HG03025 (cell line): ENCODE measurements at regions not wholly inside any gene's neighbourhood (a gene's known extent, or its start where the extent isn't known, plus 50 kb on each side); places are given as distances from the start of the nearest gene placed in this dataset.
"Not testable (repeated sequence)": the region's sequence is repeated elsewhere in the genome, so short reads cannot be mapped to it uniquely, and the experiment has no call there.

Source experiments
- ATAC-seq: cut with Tn5 transposase; IDR thresholded peaks from one replicate; pipeline ENCODE4 v1.9.1; 2021; ENCODE audit warnings: mild to moderate bottlenecking, moderate library complexity; ENCODE audit not compliant: unreplicated experiment, low FRiP score

GRCh38 chr3:107909583-107909982 is 181.2 kb downstream of the CD47 start:
- ATAC-seq = not testable (repeated sequence)

- ATAC-seq = no peak
These were observed 182.8 kb downstream of the CD47 start for GRCh38 chr3:107907996-107908395.

GRCh38 chr3:107904536-107905066 is 186.2 kb downstream of the CD47 start:
- ATAC-seq = no peak

GRCh38 chr3:107899990-107900651 is 190.7 kb downstream of the CD47 start:
- ATAC-seq = no peak

- ATAC-seq = no peak
These were observed 193.3 kb downstream of the CD47 start for GRCh38 chr3:107897471-107898061.

GRCh38 chr3:107894998-107895397 is 195.8 kb downstream of the CD47 start:
- no peak for ATAC-seq

- ATAC-seq = no peak
These were observed 197.7 kb downstream of the CD47 start for GRCh38 chr3:107892955-107893624.

GRCh38 chr3:107884719-107885460 is 205.9 kb downstream of the CD47 start:
- no peak for ATAC-seq

- no peak for ATAC-seq
These were observed 206.8 kb downstream of the CD47 start for GRCh38 chr3:107884028-107884427.

GRCh38 chr3:107882881-107883280 is 207.9 kb downstream of the CD47 start:
- no peak for ATAC-seq

GRCh38 chr3:107882261-107882660 is 208.6 kb downstream of the CD47 start:
- no peak for ATAC-seq

GRCh38 chr3:107881509-107881908 is 209.3 kb downstream of the CD47 start:
- no peak for ATAC-seq

- ATAC-seq = no peak
These were observed 210.1 kb downstream of the CD47 start for GRCh38 chr3:107880702-107881101.

- no peak for ATAC-seq
These were observed 212.9 kb downstream of the CD47 start for GRCh38 chr3:107877936-107878335.

- no peak for ATAC-seq
These were observed 219.7 kb downstream of the CD47 start for GRCh38 chr3:107870943-107871638.

GRCh38 chr3:107870096-107870495 is 220.7 kb downstream of the CD47 start:
- ATAC-seq = no peak

GRCh38 chr3:107868449-107868848 is 222.4 kb downstream of the CD47 start:
- ATAC-seq = no peak

GRCh38 chr3:107861904-107862303 is 228.9 kb downstream of the CD47 start:
- ATAC-seq = no peak

- no peak for ATAC-seq
These were observed 229.4 kb downstream of the CD47 start for GRCh38 chr3:107861422-107861821.
